HG03439 (cell line): ENCODE measurements at regions not wholly inside any gene's neighbourhood (a gene's known extent, or its start where the extent isn't known, plus 50 kb on each side); places are given as distances from the start of the nearest gene placed in this dataset.
"Not testable (repeated sequence)": the region's sequence is repeated elsewhere in the genome, so short reads cannot be mapped to it uniquely, and the experiment has no call there.

Experiments
- ATAC-seq: cut with Tn5 transposase; IDR thresholded peaks from one replicate; pipeline ENCODE4 v1.9.1; 2021; ENCODE audit warnings: mild to moderate bottlenecking, moderate library complexity; ENCODE audit not compliant: unreplicated experiment

DNA sequence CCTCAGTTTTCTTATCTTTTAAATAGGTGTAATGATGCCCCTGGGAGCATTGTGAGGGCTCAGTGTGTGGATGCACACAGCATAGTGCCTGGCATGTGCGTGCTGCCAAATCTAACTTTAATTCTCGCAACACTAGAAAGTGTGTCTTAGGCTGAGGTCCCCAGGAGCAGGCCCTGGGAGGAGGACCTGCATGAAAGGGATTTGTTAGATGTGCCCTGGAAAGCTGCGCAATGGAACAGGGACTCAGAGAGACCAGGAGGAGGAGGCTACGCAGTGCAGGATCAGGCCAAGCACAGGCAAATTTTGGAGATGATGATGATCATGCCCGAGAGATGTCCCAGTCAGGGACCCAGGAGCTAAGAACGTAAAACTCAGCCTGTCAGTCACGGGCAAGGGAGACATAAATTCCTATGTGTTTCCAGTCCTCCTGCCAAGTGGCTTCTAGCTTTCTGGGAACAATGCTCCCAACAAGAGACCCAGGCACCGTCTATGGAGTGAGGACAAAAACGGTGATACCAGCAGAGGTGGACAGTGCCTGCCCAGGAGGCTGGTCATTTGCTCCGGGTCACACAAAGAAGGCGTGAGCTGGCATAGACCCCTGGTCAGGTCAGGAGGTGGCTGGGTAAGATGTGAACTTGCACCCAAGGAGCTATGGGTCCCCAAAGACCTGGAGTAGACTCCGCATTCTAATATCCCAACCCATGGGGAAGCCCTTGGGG lies 352.2 kb upstream of the TNRC6C start:
- ATAC-seq, result no peak

GRCh38 chr17:77606865-77607210 lies 351.7 kb upstream of the TNRC6C start:
- no peak for ATAC-seq

GRCh38 chr17:77607606-77608005 lies 350.9 kb upstream of the TNRC6C start:
- no peak for ATAC-seq

DNA sequence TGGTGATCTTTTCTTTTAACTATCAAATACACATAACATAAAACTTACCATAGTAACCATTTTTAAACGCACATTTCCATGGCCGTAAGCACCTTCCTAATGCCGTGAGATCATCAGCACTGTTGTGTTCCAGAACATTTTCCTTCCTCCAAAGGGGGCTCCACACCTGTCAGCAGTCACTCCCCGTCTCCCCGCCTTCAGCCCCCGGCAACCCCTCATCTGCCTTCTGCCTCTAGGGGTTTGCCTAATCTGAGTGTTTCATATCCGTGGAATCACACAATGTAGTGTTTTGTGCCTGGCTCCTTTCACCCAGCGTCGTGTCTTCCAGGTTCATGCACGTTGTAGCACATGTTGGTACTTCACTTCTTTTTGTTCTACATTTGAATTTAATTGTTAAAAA lies 350.1 kb upstream of the TNRC6C start:
- no peak for ATAC-seq

DNA sequence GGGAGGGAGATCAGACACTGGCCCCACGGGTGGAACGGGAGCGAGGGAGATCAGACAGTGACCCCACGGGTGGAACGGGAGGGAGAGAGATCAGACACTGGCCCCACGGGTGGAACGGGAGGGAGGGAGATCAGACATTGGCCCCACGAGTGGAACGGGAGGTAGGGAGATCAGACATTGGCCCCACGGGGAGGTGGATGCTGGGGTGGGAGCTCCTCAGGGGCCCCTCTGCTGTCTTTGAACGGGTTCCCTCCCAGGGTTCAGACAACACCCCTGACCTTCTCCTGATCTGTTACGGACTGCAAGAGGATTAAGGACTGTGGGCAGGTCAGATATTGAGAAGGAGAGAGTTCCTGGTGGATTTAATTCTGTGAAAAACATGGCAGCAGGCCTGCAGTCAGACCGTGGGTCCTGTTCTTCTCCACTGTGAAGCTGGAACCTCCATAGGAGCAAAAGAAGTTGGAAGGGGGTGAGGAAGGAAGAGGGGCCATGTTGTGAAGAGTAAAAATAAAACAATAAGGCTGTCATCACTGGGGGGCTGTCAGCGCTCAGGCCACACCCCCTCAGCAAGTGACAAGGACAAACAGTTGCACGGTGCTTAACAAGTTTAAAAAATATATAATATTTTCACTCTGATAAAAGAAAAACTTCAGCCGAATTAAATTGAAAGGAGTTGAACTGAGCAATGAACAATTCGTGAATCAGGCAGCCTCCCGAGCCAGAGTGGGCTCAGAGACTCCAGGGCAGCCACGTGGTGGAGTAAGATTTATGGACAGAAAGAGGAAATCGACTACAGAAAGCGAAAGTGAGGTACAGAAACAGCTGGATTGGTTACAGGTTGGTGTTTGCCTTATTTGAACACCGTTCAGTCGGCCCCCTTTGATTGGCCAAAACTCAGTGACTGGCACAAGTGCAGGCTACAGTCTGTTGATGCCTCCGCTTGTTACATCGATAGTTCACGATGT lies 348.7 kb upstream of the TNRC6C start:
- no peak for ATAC-seq

DNA sequence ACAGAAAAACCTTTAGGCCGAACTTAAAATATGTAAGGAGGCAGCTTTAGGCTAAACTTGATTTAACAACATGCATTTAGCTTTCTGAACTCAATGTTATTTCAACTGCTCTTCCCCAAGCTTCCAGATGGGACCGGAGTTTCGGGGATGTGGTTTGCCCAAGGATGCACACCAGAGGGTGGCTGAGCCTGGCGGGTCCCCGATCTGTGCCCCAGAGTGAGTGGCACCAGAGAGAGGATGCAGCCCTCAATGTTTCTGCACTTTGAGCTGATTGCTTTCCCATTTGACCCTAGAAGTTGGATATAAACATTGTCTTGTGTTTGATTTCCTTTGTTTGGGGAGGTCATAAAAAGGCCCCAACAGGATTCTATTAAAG lies 348.0 kb upstream of the TNRC6C start:
- no peak for ATAC-seq

DNA sequence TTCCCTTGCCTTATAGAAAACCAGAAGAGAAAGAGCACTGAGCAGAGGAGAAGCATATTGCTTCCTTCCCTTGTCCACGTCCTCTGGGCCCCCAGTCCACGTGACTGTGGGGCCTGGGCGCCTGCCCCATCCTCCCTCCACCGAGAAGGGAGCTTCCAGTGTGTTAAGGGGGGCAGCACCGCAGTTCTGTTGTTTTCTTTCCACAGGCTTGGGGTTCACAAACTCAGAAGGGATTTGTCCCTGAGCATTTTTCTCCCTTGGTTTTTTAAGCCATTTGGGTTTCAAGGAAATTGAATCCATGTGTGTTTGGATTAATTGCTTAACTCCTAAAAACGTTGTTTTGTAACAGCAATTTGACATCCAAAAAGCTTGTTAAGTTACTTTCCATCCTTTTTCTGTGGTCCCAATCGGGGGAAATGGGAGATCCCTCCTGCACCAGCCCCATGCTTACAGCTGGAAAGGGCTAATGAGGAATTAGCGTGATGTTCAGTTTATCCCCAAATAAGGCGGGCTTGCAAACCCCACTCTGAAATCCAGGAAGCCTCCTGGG lies 347.5 kb upstream of the TNRC6C start:
- no peak for ATAC-seq

DNA sequence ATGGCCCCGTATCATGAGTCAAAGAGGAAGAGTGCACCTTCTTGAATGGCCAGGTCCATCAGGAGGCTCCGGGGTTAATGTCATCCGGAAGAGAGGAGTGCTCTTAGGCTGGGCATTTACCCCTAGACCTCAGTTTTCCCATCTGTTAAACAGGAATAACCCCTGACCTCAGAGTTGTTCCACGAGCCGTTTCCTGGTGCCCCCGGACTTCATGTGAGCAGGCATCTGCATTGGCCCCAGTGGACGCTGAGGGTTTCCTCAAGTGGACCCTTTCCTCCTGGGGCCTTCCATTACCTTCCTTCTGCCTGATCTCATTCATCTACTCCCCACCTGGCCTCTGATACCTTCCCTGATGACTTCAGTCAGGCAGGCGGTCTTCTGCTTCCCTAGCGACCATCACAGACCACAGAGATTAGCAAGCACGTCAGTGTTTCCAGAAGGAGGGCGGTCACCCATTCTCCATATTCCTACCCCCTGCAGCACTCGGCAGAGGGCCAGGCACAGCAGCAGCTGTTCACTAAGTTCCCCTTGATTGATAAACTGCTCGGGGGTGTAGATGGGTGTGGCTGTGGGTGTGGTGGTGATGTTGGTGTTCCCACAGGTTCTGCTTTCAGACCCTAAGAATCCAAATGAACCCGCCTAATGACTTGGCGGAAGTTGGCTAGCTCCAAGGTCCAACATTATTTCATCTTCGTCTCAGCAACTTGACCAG lies 346.6 kb upstream of the TNRC6C start:
- no peak for ATAC-seq

- ATAC-seq, result no peak
Observed at GRCh38 chr17:77613218-77613617, 345.3 kb upstream of the TNRC6C start.

DNA sequence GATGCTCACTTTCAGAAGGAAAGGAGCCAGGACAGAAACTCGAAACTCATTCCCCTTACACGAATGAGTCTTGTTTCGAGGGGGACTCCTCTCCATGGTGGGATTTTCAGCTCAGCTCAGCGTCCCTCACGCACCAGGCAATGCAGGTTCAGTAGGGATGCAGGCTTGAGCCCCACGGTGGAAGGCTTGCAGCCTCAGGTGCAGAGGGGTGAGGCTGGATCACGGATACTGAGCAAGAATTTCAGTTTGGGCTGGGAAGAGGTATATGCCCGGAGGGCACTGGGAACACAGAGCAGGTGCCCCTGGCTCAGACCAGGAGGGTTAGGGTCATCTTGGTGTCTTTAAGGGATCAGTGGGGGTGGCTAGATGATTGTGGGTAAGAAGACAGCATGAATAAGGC lies 344.9 kb upstream of the TNRC6C start:
- no peak for ATAC-seq

DNA sequence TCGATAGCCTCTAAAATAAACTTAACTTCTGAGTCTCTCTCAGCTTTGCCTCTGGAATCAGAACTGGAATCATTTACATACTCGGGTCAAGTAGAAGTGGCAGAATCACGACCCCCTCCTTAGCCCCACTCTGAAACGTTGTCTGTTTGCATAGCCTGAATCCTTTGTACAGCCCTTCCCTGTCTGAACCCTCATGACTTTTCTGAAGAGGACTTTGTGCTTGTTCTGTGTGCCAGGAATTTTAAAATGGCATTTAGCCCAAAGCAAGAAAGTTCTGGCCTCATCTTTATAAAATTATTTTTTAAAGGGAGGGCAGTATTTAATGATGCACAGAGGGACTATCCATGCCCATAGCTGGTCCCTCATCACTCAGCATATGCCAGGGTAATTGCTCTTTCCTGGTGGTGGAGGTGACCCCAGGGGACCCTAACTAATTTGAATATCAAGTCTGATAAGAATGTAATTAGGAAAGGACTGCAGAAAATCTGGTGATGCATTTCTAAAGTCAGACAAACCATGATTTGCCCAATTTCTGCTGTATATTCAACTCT lies 342.7 kb upstream of the TNRC6C start:
- no peak for ATAC-seq

GRCh38 chr17:77616254-77616731 lies 342.2 kb upstream of the TNRC6C start:
- ATAC-seq, result no peak

DNA sequence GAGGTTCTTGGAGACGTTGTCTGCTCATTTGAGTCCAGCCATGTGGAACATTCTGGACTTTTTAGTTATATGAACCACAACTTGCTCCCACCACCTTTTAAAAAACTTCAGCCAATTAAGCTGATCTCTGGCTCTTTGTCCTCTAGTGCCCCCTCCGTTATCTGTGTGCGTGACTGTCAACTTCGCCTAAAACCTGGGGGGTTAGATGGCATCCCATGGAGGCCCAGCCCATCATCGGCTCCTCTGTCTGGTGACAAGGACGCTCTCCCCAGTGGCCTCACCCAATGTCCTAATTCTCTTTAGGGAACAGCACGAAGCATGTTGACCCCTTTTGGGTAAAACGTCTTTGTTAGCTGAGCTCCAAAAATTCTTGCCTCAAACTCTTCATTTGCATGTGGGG lies 341.0 kb upstream of the TNRC6C start:
- no peak for ATAC-seq

DNA sequence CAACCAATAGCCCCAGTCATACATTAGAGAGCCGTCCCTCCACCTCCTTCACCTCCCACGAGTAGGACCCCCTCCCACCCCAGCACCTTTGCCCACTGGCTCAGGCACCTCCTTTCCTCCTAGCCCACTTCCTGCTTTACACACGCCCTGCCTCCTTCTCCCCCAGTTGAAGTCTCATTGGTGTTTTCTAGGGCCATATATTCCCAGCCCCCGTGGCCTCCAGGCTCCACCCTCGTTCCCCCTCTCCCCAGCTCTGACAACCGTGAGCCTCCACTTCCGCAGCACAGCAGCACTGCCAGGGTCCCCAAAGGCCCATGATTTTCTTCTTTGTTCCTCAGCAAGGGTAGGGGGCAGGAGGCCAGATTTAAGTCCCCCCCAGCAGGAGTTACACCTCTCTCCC lies 340.3 kb upstream of the TNRC6C start:
- no peak for ATAC-seq

DNA sequence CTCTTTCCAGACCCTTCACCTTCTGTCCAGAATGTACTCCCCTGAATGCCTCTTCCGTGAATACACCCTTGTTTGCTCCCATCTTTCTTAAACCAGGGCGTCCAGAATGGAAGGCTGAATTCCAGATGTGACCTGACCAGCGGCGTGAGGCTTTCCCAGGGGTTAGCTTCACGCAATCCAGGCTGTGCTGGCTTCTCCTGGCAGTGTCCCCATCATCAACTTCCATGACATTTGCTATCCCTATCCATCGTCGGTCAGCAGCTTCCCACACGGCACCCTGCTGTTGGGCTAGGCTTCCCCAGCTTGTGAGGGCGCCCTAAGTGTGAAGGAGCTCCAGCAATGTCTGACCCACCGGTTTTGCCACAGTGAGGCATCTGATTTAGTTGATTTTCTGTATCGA lies 339.8 kb upstream of the TNRC6C start:
- no peak for ATAC-seq

DNA sequence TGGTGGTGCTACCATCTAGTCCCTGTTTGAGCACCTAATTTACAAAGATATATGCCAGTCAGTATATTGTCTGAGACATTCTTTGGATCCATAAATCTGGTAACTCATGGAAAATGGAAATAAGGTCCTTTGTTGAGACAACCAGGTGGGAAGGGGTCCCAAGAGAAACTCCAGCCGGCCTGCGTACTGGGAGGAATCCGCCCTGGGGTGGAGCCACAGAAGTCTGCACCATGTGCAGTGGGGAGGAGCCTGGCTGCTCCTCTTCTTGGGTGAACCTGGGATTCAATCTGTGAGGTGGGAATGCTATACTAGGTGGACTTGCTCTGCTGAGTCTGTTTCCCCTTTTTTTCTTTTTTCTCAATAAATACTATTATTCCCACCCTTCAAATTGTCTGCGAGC lies 339.2 kb upstream of the TNRC6C start:
- ATAC-seq, result no peak

DNA sequence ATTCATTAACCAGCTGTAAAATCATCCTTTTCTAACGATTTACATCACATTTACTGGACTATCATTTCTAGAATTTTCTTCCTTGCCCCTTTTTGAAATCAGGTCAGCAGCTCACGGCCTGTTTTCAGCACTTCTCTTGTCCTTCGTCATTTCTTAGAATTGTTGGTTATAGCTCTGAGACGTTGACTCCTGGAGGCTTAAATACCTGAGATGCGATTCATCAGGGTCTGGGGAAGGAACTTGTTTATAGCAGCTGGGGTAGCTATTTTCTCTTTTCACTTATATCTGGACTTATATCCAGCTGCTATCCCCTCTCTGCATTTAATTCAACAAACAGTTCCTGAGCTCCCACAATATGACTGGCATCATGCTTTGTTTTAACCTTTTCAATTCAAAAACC lies 338.7 kb upstream of the TNRC6C start:
- no peak for ATAC-seq

- no peak for ATAC-seq
Observed at GRCh38 chr17:77620282-77620681, 338.2 kb upstream of the TNRC6C start.

DNA sequence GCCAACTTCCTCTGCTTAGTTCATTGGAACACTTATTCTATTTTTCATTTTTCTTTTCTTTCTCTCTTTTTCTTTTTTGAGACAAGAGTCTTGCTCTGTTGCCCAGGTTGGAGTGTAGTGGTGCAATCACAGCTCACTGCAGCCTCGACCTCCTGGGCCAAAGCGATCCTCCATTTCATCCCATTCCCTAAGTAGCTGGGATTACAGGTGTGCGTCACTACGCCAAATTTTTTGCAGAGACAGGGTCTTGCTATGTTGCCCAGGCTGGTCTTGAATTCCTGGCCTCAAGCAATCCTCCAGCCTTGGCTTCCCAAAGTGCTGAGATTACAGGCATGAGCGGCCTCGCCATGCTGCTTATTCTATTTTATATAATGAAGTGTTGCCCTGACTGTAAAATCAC lies 336.4 kb upstream of the TNRC6C start:
- ATAC-seq, result not testable (repeated sequence)

DNA sequence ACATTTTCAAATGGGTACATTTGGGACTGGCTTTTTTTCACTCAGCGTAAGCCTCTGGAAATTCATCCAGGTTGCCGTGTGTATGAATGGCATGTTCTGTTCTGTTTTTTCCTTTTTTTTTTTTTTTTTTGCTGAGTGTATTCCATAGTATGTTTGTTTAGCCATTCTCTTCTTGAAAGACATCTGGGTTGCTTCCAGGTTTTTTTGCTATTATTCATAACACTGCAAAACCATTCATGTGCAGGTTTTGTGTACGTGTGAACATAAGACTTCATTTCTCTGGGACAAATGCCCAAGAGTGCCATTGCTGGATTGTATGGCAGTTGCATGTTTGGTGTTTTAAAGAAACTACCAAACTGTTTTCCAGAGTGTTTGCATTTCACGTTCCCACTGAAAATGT lies 335.9 kb upstream of the TNRC6C start:
- no peak for ATAC-seq

- not testable (repeated sequence) for ATAC-seq
Observed at GRCh38 chr17:77623321-77623720, 335.2 kb upstream of the TNRC6C start.
